Ramos (cell line): ENCODE measurements at regions not wholly inside any gene's neighbourhood (a gene's known extent, or its start where the extent isn't known, plus 50 kb on each side); places are given as distances from the start of the nearest gene placed in this dataset.

Source experiments
- in situ Hi-C: fragments of 300-500 bp; cut with MboI; formaldehyde crosslinking; loops from one replicate; pipeline ENCODE4 v1.14.3; 2022; ENCODE audit warnings: low sequenced_read_pairs; ENCODE audit not compliant: unreplicated experiment

- in situ Hi-C loops, result no loop called here
Observed at GRCh38 chr16:72372087-72373045, 200.4 kb upstream of the PMFBP1 start.

GRCh38 chr16:72371307-72372086, 199.5 kb upstream of the PMFBP1 start:
- in situ Hi-C loops, result no loop called here

- in situ Hi-C loops, result no loop called here
Observed at GRCh38 chr16:72369274-72369673, 197.3 kb upstream of the PMFBP1 start.

GRCh38 chr16:72367851-72368250, 195.9 kb upstream of the PMFBP1 start:
- in situ Hi-C loops, result no loop called here

- in situ Hi-C loops, result no loop called here
Observed at GRCh38 chr16:72362973-72363372, 191.0 kb upstream of the PMFBP1 start.

GRCh38 chr16:72362476-72362875, 190.5 kb upstream of the PMFBP1 start:
- in situ Hi-C loops, result no loop called here

GRCh38 chr16:72357910-72358309, 186.0 kb upstream of the PMFBP1 start:
- in situ Hi-C loops, result no loop called here

- in situ Hi-C loops, result no loop called here
Observed at GRCh38 chr16:72355561-72355960, 183.6 kb upstream of the PMFBP1 start.

- in situ Hi-C loops, result no loop called here
Observed at GRCh38 chr16:72349719-72350118, 177.8 kb upstream of the PMFBP1 start.

GRCh38 chr16:72332926-72333325, 161.0 kb upstream of the PMFBP1 start:
- in situ Hi-C loops, result no loop called here

- in situ Hi-C loops, result no loop called here
Observed at GRCh38 chr16:72324578-72324977, 152.6 kb upstream of the PMFBP1 start.

GRCh38 chr16:72317446-72317845, 145.5 kb upstream of the PMFBP1 start:
- in situ Hi-C loops, result no loop called here

GRCh38 chr16:72313903-72314302, 141.9 kb upstream of the PMFBP1 start:
- in situ Hi-C loops, result no loop called here

- in situ Hi-C loops, result no loop called here
Observed at GRCh38 chr16:72312828-72313227, 140.9 kb upstream of the PMFBP1 start.

GRCh38 chr16:72311426-72311825, 139.5 kb upstream of the PMFBP1 start:
- in situ Hi-C loops, result no loop called here

- in situ Hi-C loops, result no loop called here
Observed at GRCh38 chr16:72309001-72309400, 137.0 kb upstream of the PMFBP1 start.

- in situ Hi-C loops, result no loop called here
Observed at GRCh38 chr16:72308396-72308795, 136.4 kb upstream of the PMFBP1 start.

- in situ Hi-C loops, result no loop called here
Observed at GRCh38 chr16:72302332-72302731, 130.4 kb upstream of the PMFBP1 start.

GRCh38 chr16:72301523-72302236, 129.7 kb upstream of the PMFBP1 start:
- in situ Hi-C loops, result no loop called here

GRCh38 chr16:72300892-72301291, 128.9 kb upstream of the PMFBP1 start:
- in situ Hi-C loops, result no loop called here
